ENCODE measurements at regions not wholly inside any gene's neighbourhood (a gene's known extent, or its start where the extent isn't known, plus 50 kb on each side); places are given as distances from the start of the nearest gene placed in this dataset.

- Histone ChIP-seq H3K9ac (ENCODE audit: insufficient read depth in 1 of 2, low read depth in 2 of 2, low read length in 2 of 2) (no peak overlapping the region), H3K27ac (ENCODE audit: extremely low read depth, low read depth, low read length) (no peak overlapping the region), H3K4me3 (no peak overlapping the region), H2AFZ (ENCODE audit: low read depth, low read length) (no peak overlapping the region), H3K79me2 (ENCODE audit: control insufficient read depth, insufficient read depth, low read length) (no peaks in the 10 kb centered on the region), H3K9me1 (ENCODE audit: control insufficient read depth, insufficient read depth, low read length) (no peaks in the 10 kb centered on the region), H3K4me2 (ENCODE audit: insufficient read depth, low read length) (no peak overlapping the region), H3K9me3 (replicated peaks; ENCODE audit: control insufficient read depth, insufficient read depth, low read depth, low read length) (no peaks in the 10 kb centered on the region), H3K27me3 (ENCODE audit: control insufficient read depth in 2 of 2, insufficient read depth in 2 of 2, low read length in 2 of 2) (no peaks in the 10 kb centered on the region), H4K20me1 (replicated peaks; ENCODE audit: control insufficient read depth, insufficient read depth, low read length) (no peaks in the 10 kb centered on the region), H3K36me3 (ENCODE audit: control insufficient read depth, insufficient read depth, low read length) (no peaks in the 10 kb centered on the region), H3K4me1 (replicated peaks in 1 of 2; ENCODE audit: control insufficient read depth in 2 of 2, insufficient read depth in 2 of 2, low read length in 2 of 2) (no peaks in the 10 kb centered on the region)
- no TSS peak for BruUV-seq (replicated peaks)
- ChIA-PET CTCF (ENCODE audit: low intra/inter-chr PET ratio) (no interaction called here), POLR2A (no interaction called here)
- DNase-seq (ENCODE audit: extremely low read depth in 1 of 4, low spot score in 3 of 4) (no peak), FAIRE-seq (no peak), ATAC-seq (no peak)
- in situ Hi-C loops (cut with MboI) (no loop called here), intact Hi-C loops (cut with micrococcal nuclease) (no loop called here)
- 0% methylated on average over 3 of the region's 3 CpGs for WGBS (ENCODE audit: insufficient coverage, low coverage, missing lambda C conversion rate)
- TF ChIP-seq, protein P1, sequence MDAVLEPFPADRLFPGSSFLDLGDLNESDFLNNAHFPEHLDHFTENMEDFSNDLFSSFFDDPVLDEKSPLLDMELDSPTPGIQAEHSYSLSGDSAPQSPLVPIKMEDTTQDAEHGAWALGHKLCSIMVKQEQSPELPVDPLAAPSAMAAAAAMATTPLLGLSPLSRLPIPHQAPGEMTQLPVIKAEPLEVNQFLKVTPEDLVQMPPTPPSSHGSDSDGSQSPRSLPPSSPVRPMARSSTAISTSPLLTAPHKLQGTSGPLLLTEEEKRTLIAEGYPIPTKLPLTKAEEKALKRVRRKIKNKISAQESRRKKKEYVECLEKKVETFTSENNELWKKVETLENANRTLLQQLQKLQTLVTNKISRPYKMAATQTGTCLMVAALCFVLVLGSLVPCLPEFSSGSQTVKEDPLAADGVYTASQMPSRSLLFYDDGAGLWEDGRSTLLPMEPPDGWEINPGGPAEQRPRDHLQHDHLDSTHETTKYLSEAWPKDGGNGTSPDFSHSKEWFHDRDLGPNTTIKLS (IDR thresholded peaks at IDR 0.05; ENCODE audit: borderline replicate concordance, low read depth) = no peak
- TF ChIP-seq CBFA2T3 (IDR thresholded peaks at IDR 0.05) (peak; percentile 50), TRIM25 (IDR thresholded peaks at IDR 0.05; ENCODE audit: borderline replicate concordance) (no peak), KLF16 (IDR thresholded peaks at IDR 0.05) (peak; percentile 53; the same call in 1 of the 2 replicates), TAL1 (IDR thresholded peaks at IDR 0.05) (peak; percentile 58), ZNF644 (tag; IDR thresholded peaks at IDR 0.05; ENCODE audit: low read depth) (no peak), TEAD4 (IDR thresholded peaks at IDR 0.05; ENCODE audit: low read length) (peak; percentile 73; the same call in 1 of the 2 replicates), TEAD4 (CRISPR knock-in tag; IDR thresholded peaks at IDR 0.05; ENCODE audit: borderline replicate concordance) (no peak), NR3C1 (CRISPR knock-in tag; IDR thresholded peaks at IDR 0.05) (no peak), ARID1B (IDR thresholded peaks at IDR 0.05) (0 out of 2 replicates have a peak, but pooled peaks have one; percentile 10), RCOR1 (IDR thresholded peaks at IDR 0.05; ENCODE audit: borderline replicate concordance in 1 of 2, low read depth in 2 of 2, low read length in 2 of 2) (peak in 1 of 2 experiments; percentile 71; a peak in 1 of 4 replicates), CBFA2T2 (conservative IDR thresholded peaks at IDR 0.05) (peak; percentile 30; the same call in 1 of the 2 replicates), ZBTB1 (CRISPR knock-in tag; IDR thresholded peaks at IDR 0.05; ENCODE audit: borderline replicate concordance, low read depth) (no peak), KDM1A (IDR thresholded peaks at IDR 0.05) (0 out of 4 replicates have a peak, but pooled peaks have one; percentile 10 to 15)
Observed at GRCh38 chr13:39895254-39895653, 239.8 kb downstream of the COG6 start.
